ENCODE measurements at regions not wholly inside any gene's neighbourhood (a gene's known extent, or its start where the extent isn't known, plus 50 kb on each side); places are given as distances from the start of the nearest gene placed in this dataset.
"Not testable (repeated sequence)": the region's sequence is repeated elsewhere in the genome, so short reads cannot be mapped to it uniquely, and the experiment has no call there.

DNA sequence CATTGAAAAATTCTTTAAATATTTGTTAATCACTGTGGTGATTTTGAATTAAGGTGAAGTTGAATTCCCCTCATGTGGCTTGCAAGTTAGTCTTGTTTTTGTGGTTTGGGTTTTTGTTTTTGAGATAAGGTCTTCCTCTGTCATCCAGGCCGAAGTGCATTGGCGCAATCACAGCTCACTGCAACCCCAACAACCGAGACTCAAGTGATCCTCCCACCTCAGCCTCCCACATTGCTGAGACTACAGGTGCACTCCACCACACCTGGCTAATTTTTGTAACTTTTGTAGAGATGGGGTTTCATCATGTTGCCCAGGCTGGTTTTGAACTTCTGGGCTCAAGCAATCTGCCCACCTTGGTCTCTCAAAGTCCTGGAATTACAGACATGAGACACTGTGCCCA, 1691.1 kb downstream of the SPATA31A7 start:
- intact Hi-C loops (cut with DNase I; ENCODE audit: low total_unique reads): not testable (repeated sequence)

GRCh38 chr9:62881811-62882210, 1692.0 kb downstream of the SPATA31A7 start:
- WGBS, 2 donors: 88 to 89% methylated on average over 8 of the region's 8 CpGs
- DNase-seq (ENCODE audit: low spot score in 2 of 2); H3K4me3 ChIP-seq (ENCODE audit: low read depth, poor library complexity, severe bottlenecking); intact Hi-C loops (cut with DNase I; ENCODE audit: low total_unique reads): not testable (repeated sequence)

More for the DNA sequence above, 1691.1 kb downstream of the SPATA31A7 start:
- WGBS, 2 donors: 84 to 87% methylated on average over 3 of the region's 3 CpGs
- DNase-seq (ENCODE audit: low spot score in 2 of 2); H3K4me3 ChIP-seq (ENCODE audit: low read depth, poor library complexity, severe bottlenecking): not testable (repeated sequence)

DNA sequence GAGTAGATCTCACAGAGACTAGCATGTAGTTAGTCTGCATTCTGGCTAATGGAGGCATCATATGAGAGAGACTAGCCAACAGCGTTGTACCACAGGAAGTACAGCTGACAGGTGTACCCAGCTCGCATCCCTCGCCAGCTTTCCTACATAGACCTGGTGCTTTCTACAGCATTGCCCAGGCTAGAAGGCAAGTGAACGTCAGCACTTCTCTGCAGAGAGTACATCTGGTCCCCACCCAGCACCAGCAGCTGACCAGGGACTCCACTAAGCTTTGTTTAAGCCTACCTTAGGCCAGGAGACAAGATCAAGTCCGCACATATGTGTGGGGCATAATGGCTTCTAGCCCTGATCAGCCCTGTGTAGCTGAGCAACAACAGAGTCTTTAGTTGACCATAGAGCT, 1692.9 kb downstream of the SPATA31A7 start:
- DNase-seq (ENCODE audit: low spot score in 2 of 2); intact Hi-C loops (cut with DNase I; ENCODE audit: low total_unique reads); H3K4me3 ChIP-seq (ENCODE audit: low read depth, poor library complexity, severe bottlenecking): not testable (repeated sequence)
- 69 to 73% methylated on average over 5 of the region's 5 CpGs for WGBS, 2 donors

- H3K4me3 ChIP-seq (ENCODE audit: low read depth, poor library complexity, severe bottlenecking); intact Hi-C loops (cut with DNase I; ENCODE audit: low total_unique reads); DNase-seq (ENCODE audit: low spot score in 2 of 2): not testable (repeated sequence)
- 86 to 93% methylated on average over 2 of the region's 3 CpGs for WGBS, 2 donors
These were observed 1706.9 kb downstream of the SPATA31A7 start for GRCh38 chr9:62896692-62897091.

- peak in 1 of 2 donors; percentile 86 for DNase-seq (ENCODE audit: low spot score in 2 of 2)
- H3K4me3 ChIP-seq (ENCODE audit: low read depth, poor library complexity, severe bottlenecking); intact Hi-C loops (cut with DNase I; ENCODE audit: low total_unique reads): not testable (repeated sequence)
- WGBS, 2 donors: 2 to 6% methylated on average over 16 to 27 of the region's 48 CpGs
These were observed 1707.8 kb downstream of the SPATA31A7 start for GRCh38 chr9:62897411-62898225.

DNA sequence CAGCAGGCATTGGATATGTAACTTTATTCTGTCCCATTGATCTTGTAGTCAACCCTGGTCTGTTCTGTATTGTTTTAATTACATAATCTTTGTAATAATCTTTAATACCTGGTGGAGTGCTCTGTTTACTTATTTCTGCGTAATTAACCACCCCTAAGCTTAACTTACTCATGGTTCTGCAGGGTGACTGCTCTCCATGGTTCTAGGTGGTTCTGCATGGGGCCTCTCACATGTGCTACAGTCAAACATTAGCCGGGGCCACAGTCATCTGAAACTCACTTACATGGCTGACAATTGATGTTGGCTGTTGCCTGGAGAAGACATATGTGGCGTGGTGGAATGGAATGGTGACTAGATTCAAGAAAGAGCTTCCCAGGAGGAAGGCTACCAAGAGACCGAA, 1709.8 kb downstream of the SPATA31A7 start:
- WGBS, 2 donors: 98 to 99% methylated on average over 3 to 4 of the region's 4 CpGs
- H3K4me3 ChIP-seq (ENCODE audit: low read depth, poor library complexity, severe bottlenecking); intact Hi-C loops (cut with DNase I; ENCODE audit: low total_unique reads): not testable (repeated sequence)
- DNase-seq (ENCODE audit: low spot score in 2 of 2): peak in 1 of 2 donors; percentile 49

- 46 to 56% methylated on average over 3 of the region's 3 CpGs for WGBS, 2 donors
- intact Hi-C loops (cut with DNase I; ENCODE audit: low total_unique reads); H3K4me3 ChIP-seq (ENCODE audit: low read depth, poor library complexity, severe bottlenecking): not testable (repeated sequence)
- DNase-seq (ENCODE audit: low spot score in 2 of 2): peak in 1 of 2 donors; percentile 68
These were observed 1714.2 kb downstream of the SPATA31A7 start for GRCh38 chr9:62904061-62904460.

- peak in 1 of 2 donors; percentile 58 for DNase-seq (ENCODE audit: low spot score in 2 of 2)
- H3K4me3 ChIP-seq (ENCODE audit: low read depth, poor library complexity, severe bottlenecking); intact Hi-C loops (cut with DNase I; ENCODE audit: low total_unique reads): not testable (repeated sequence)
- 97 to 99% methylated on average over 3 of the region's 5 CpGs for WGBS, 2 donors
These were observed 1715.9 kb downstream of the SPATA31A7 start for GRCh38 chr9:62905722-62906121.

- 85% methylated on average over 4 of the region's 11 CpGs; no CpG with 5 or more reads in 1 of the 2 donors for WGBS, 2 donors
- H3K4me3 ChIP-seq (ENCODE audit: low read depth, poor library complexity, severe bottlenecking); intact Hi-C loops (cut with DNase I; ENCODE audit: low total_unique reads): not testable (repeated sequence)
- peak in 1 of 2 donors; percentile 62 for DNase-seq (ENCODE audit: low spot score in 2 of 2)
These were observed 1718.0 kb downstream of the SPATA31A7 start for GRCh38 chr9:62907866-62908265.

DNA sequence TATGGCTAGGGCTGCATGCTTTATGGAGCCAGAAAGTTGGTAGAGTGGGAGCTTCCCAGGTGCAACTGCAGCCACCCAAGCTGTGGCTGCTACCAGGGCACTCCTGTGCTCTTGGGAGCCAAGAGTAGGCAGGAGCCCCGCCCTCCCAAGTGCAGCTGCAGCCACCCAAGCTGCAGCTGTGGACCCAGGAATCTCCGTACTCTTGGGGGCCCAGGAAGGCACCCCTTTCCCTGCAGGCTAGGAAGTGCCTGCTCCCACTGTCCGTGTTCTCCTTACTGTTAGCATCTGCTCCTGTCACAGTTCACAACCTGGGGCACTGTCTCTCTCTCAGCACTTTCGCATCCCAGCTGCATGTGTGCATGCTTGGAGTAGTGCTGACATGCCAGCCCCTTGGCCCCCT, 1718.4 kb downstream of the SPATA31A7 start:
- intact Hi-C loops (cut with DNase I; ENCODE audit: low total_unique reads); H3K4me3 ChIP-seq (ENCODE audit: low read depth, poor library complexity, severe bottlenecking): not testable (repeated sequence)
- DNase-seq (ENCODE audit: low spot score in 2 of 2): peak in 1 of 2 donors; percentile 73
- no CpG with 5 or more reads among the region's 4 CpGs for WGBS, 2 donors

DNA sequence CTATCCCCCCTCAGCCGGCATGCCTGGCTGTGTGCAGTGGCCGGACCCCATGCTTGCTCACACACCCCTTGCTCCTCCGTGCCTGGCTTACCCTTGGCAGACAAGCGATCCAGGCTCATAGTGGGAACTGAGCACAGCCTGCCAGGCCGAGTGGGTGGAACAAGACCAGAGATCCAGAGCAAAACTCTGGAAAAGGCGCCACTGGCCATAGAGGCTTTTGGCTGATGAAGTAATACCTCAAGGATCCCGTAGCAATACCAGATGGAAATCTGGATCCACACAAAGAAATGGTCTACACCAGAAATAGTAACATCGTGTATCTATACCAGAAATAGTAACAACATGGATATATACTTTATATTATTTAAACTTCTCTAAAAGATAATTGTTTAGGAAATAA, 1719.6 kb downstream of the SPATA31A7 start:
- intact Hi-C loops (cut with DNase I; ENCODE audit: low total_unique reads); H3K4me3 ChIP-seq (ENCODE audit: low read depth, poor library complexity, severe bottlenecking): not testable (repeated sequence)
- peak in 1 of 2 donors; percentile 71 for DNase-seq (ENCODE audit: low spot score in 2 of 2)
- 87 to 89% methylated on average over 5 to 6 of the region's 8 CpGs for WGBS, 2 donors

GRCh38 chr9:62912278-62912677, 1722.4 kb downstream of the SPATA31A7 start:
- intact Hi-C loops (cut with DNase I; ENCODE audit: low total_unique reads); H3K4me3 ChIP-seq (ENCODE audit: low read depth, poor library complexity, severe bottlenecking): not testable (repeated sequence)
- no CpG with 5 or more reads among the region's 4 CpGs for WGBS, 2 donors
- DNase-seq (ENCODE audit: low spot score in 2 of 2): peak in 1 of 2 donors; percentile 71

GRCh38 chr9:62915168-62915567, 1725.3 kb downstream of the SPATA31A7 start:
- intact Hi-C loops (cut with DNase I; ENCODE audit: low total_unique reads); H3K4me3 ChIP-seq (ENCODE audit: low read depth, poor library complexity, severe bottlenecking): not testable (repeated sequence)
- peak in 1 of 2 donors; percentile 62 for DNase-seq (ENCODE audit: low spot score in 2 of 2)
- WGBS, 2 donors: 40% methylated on average over 5 to 10 of the region's 21 CpGs

- intact Hi-C loops (cut with DNase I; ENCODE audit: low total_unique reads); DNase-seq (ENCODE audit: low spot score in 2 of 2); H3K4me3 ChIP-seq (ENCODE audit: low read depth, poor library complexity, severe bottlenecking): not testable (repeated sequence)
- WGBS, 2 donors: no CpG with 5 or more reads among the region's 32 CpGs
These were observed 1725.8 kb downstream of the SPATA31A7 start for GRCh38 chr9:62915661-62916060.

DNA sequence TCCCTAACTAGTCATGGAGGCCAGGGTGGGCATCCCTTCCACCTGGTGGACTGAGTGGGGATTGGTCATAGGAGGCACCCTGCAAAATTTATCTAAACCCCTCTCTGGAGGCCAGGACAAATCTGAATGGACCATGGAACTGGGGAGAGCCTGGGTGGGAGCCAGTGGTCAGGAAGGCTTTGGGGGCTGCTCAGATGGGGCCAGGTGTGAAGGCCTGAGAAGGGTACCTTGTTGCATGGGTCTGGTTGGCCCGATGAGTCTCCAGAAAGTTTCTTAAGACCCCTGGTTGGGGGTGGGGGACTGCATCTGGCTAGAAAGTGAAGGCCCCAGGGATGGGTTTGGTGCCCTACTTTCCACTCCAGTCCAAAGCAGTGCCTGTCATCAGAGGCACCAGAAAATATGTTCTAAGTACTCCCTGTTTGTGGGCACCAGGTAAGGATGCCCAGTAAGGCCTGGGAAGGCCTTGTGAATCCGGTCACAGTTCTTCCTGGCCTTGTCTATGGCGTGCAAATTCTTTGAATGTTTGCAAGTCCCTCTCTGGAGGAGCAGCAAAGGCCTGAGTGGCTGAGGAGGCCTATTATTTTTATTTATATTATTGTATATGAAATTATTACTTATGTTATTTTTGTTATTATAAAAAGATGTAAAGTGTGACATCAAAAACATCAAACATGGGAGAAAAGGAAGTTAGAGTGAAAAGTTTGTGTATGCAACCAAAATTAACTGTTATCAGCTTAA, 1729.0 kb downstream of the SPATA31A7 start:
- peak in 1 of 2 donors; percentile 72 for DNase-seq (ENCODE audit: low spot score in 2 of 2)
- WGBS, 2 donors: 90 to 94% methylated on average over 3 of the region's 3 CpGs
- intact Hi-C loops (cut with DNase I; ENCODE audit: low total_unique reads); H3K4me3 ChIP-seq (ENCODE audit: low read depth, poor library complexity, severe bottlenecking): not testable (repeated sequence)
